GM23338 (cell line): ENCODE measurements at regions not wholly inside any gene's neighbourhood (a gene's known extent, or its start where the extent isn't known, plus 50 kb on each side); places are given as distances from the start of the nearest gene placed in this dataset.

Source experiments
- ATAC-seq: fragments of 200-7000 bp; cut with Tn5 transposase; 3 replicates; pipeline ENCODE4 v1.9.1; 2020
- DNase-seq: peaks from one replicate; pipeline ENCODE4 v3.0.0-alpha.2; 2015; ENCODE audit warnings: low spot score
- H2AFZ ChIP-seq: fragments of 200-600 bp; sonication (generic); 2 replicates; pipeline ENCODE4 v1.8.0; 2016; ENCODE audit warnings: antibody characterized with exemption, mild to moderate bottlenecking, moderate library complexity
- H3F3A ChIP-seq: fragments of 200-600 bp; sonication (generic); replicated peaks from 2 replicates; pipeline ENCODE4 v1.8.0; 2017; ENCODE audit warnings: antibody characterized with exemption, mixed run types, low read depth
- H3K27ac ChIP-seq: fragments of 200-600 bp; sonication (generic); 2 replicates; pipeline ENCODE4 v1.6.1; 2016; ENCODE audit warnings: low read depth
- H3K27me3 ChIP-seq: fragments of 200-600 bp; sonication (generic); 2 replicates; pipeline ENCODE4 v1.8.0; 2016; ENCODE audit warnings: mild to moderate bottlenecking, mixed run types, moderate library complexity; ENCODE audit not compliant: insufficient read depth
- H3K36me3 ChIP-seq: fragments of 200-600 bp; sonication (generic); 2 replicates; pipeline ENCODE4 v1.8.0; 2016; ENCODE audit warnings: mild to moderate bottlenecking; ENCODE audit not compliant: insufficient read depth
- H3K4me1 ChIP-seq: fragments of 200-600 bp; sonication (generic); 2 replicates; pipeline ENCODE4 v1.8.0; 2016; ENCODE audit warnings: mild to moderate bottlenecking, moderate library complexity; ENCODE audit not compliant: insufficient read depth
- H3K4me2 ChIP-seq: fragments of 200-600 bp; sonication (generic); 2 replicates; pipeline ENCODE4 v1.7.1; 2017; ENCODE audit warnings: mixed run types
- H3K4me3 ChIP-seq: fragments of 200-600 bp; sonication (generic); 2 replicates; pipeline ENCODE4 v1.6.1; 2016; ENCODE audit warnings: mixed run types
- H3K79me2 ChIP-seq: fragments of 200-600 bp; sonication (generic); replicated peaks from 2 replicates; pipeline ENCODE4 v1.8.0; 2017; ENCODE audit warnings: mild to moderate bottlenecking; ENCODE audit not compliant: insufficient read depth
- H3K9me2 ChIP-seq: fragments of 200-600 bp; sonication (generic); 2 replicates; pipeline ENCODE4 v1.8.0; 2017; ENCODE audit not compliant: insufficient read depth
- H4K20me1 ChIP-seq: fragments of 200-600 bp; sonication (generic); replicated peaks from 2 replicates; pipeline ENCODE4 v1.8.0; 2017; ENCODE audit warnings: mild to moderate bottlenecking; ENCODE audit not compliant: insufficient read depth
- H3K27ac Mint-ChIP-seq: 2 replicates; pipeline ENCODE4 v1.8.0; 2020; ENCODE audit warnings: inconsistent platforms, mild to moderate bottlenecking, moderate library complexity, mixed read lengths
- H3K27me3 Mint-ChIP-seq: 3 replicates; pipeline ENCODE4 v1.8.0; 2022; ENCODE audit warnings: low read depth, mild to moderate bottlenecking, moderate library complexity, mixed read lengths, inconsistent platforms; ENCODE audit not compliant: insufficient read depth, poor library complexity
- H3K36me3 Mint-ChIP-seq: 3 replicates; pipeline ENCODE4 v1.8.0; 2021; ENCODE audit warnings: low read depth, mild to moderate bottlenecking, inconsistent platforms, moderate library complexity, mixed read lengths
- H3K4me1 Mint-ChIP-seq: 3 replicates; pipeline ENCODE4 v1.8.0; 2020; ENCODE audit warnings: mild to moderate bottlenecking, inconsistent platforms, mixed read lengths
- H3K4me3 Mint-ChIP-seq: 3 replicates; pipeline ENCODE4 v1.8.0; 2021; ENCODE audit warnings: moderate library complexity, mild to moderate bottlenecking, inconsistent platforms, mixed read lengths
- H3K9me3 Mint-ChIP-seq: 3 replicates; pipeline ENCODE4 v1.8.0; 2020; ENCODE audit warnings: moderate library complexity, mild to moderate bottlenecking, inconsistent platforms, mixed read lengths
- CREB1 ChIP-seq: fragments of 250-450 bp; sonication (Bioruptor Pico); IDR thresholded peaks from 2 replicates; pipeline ENCODE4 v1.5.0; 2020; ENCODE audit warnings: low read depth, mild to moderate bottlenecking, moderate library complexity
- CTCF ChIP-seq, 2 experiments: fragments of 200-600 bp in 1 of 2; sonication (generic) in 1 of 2; conservative IDR thresholded peaks; 2 replicates each; pipeline versions ENCODE4 v1.5.1 to v1.6.1; 2016 to 2017; ENCODE audit warnings: antibody characterized with exemption in 2 of 2, low read depth in 2 of 2, mild to moderate bottlenecking in 2 of 2, moderate library complexity in 1 of 2
- EZH2 ChIP-seq: fragments of 200-600 bp; sonication (generic); IDR thresholded peaks from one replicate; pipeline ENCODE4 v1.8.0; 2017; ENCODE audit warnings: antibody characterized with exemption, mild to moderate bottlenecking, low read depth; ENCODE audit not compliant: unreplicated experiment
- EZH2phosphoT487 ChIP-seq: fragments of 200-600 bp; sonication (generic); IDR thresholded peaks from one replicate; pipeline ENCODE4 v1.8.1; 2018; ENCODE audit warnings: antibody characterized with exemption; ENCODE audit not compliant: unreplicated experiment
- JUNB ChIP-seq: IDR thresholded peaks from one replicate; pipeline ENCODE4 v1.6.1; 2016; ENCODE audit warnings: antibody characterized with exemption; ENCODE audit not compliant: unreplicated experiment
- NANOG ChIP-seq: IDR thresholded peaks from 2 replicates; pipeline ENCODE4 v1.6.1; 2016; ENCODE audit warnings: antibody characterized with exemption, borderline replicate concordance
- POLR2AphosphoS5 ChIP-seq: IDR thresholded peaks from 2 replicates; pipeline ENCODE4 v1.6.1; 2016; ENCODE audit warnings: antibody characterized with exemption, low read depth
- STAT1 ChIP-seq: IDR thresholded peaks from one replicate; pipeline ENCODE4 v1.6.1; 2016; ENCODE audit warnings: antibody characterized with exemption; ENCODE audit not compliant: unreplicated experiment
- ZNF114 ChIP-seq: fragments of 250-450 bp; sonication (Bioruptor Pico); IDR thresholded peaks from 2 replicates; pipeline ENCODE4 v1.5.0; 2020; ENCODE audit warnings: mild to moderate bottlenecking, moderate library complexity
- ZNF331 ChIP-seq: fragments of 250-450 bp; sonication (Bioruptor Pico); IDR thresholded peaks from 2 replicates; pipeline ENCODE4 v1.5.0; 2020; ENCODE audit warnings: low read depth, mild to moderate bottlenecking, moderate library complexity
- ZNF462 ChIP-seq: fragments of 250-450 bp; sonication (Bioruptor Pico); IDR thresholded peaks from 2 replicates; pipeline ENCODE4 v1.5.0; 2020; ENCODE audit warnings: mild to moderate bottlenecking, moderate library complexity
- TF ChIP-seq, protein P1 (sequence below): IDR thresholded peaks from 2 replicates; pipeline ENCODE4 v1.6.1; 2016; ENCODE audit warnings: antibody characterized with exemption
- TF ChIP-seq, protein P2 (sequence below): IDR thresholded peaks from one replicate; pipeline ENCODE4 v1.6.1; 2018; ENCODE audit warnings: antibody characterized with exemption; ENCODE audit not compliant: unreplicated experiment

GRCh38 chr18:70414315-70414900 is 125.6 kb downstream of the SOCS6 start:
- no peak for ATAC-seq
- H3K4me2 ChIP-seq = no peak overlapping the region

More at GRCh38 chr18:70414315-70414900, 125.6 kb downstream of the SOCS6 start:
- Histone ChIP-seq H3K4me1 (no peaks in the 10 kb centered on the region), H3K4me3 (no peak overlapping the region), H3K27ac (no peak overlapping the region), H2AFZ (no peak overlapping the region), H3K36me3 (no peaks in the 10 kb centered on the region), H3K9me2 (no peaks in the 10 kb centered on the region), H3K79me2 (no peaks in the 10 kb centered on the region), H4K20me1 (no peaks in the 10 kb centered on the region), H3K27me3 (no peaks in the 10 kb centered on the region), H3F3A (no peaks in the 10 kb centered on the region)
- no peak overlapping the region for H3K4me3 Mint-ChIP-seq
- H3K27me3 Mint-ChIP-seq = peaks cover 1% of the 10 kb centered on the region
- no peak for DNase-seq
- no peak overlapping the region for H3K27ac Mint-ChIP-seq
- H3K9me3 Mint-ChIP-seq = no peaks in the 10 kb centered on the region
- H3K36me3 Mint-ChIP-seq = no peaks in the 10 kb centered on the region
- TF ChIP-seq CTCF (conservative IDR thresholded peaks at IDR 0.05; ENCODE audit: low read depth in 2 of 2) = no peak
- TF ChIP-seq ZNF114 (CRISPR knock-in tag) = no peak
- no peak for TF ChIP-seq NANOG
- TF ChIP-seq JUNB = no peak
- TF ChIP-seq STAT1 = no peak
- TF ChIP-seq, protein P1, sequence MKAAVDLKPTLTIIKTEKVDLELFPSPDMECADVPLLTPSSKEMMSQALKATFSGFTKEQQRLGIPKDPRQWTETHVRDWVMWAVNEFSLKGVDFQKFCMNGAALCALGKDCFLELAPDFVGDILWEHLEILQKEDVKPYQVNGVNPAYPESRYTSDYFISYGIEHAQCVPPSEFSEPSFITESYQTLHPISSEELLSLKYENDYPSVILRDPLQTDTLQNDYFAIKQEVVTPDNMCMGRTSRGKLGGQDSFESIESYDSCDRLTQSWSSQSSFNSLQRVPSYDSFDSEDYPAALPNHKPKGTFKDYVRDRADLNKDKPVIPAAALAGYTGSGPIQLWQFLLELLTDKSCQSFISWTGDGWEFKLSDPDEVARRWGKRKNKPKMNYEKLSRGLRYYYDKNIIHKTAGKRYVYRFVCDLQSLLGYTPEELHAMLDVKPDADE = no peak
- TF ChIP-seq, protein P2, sequence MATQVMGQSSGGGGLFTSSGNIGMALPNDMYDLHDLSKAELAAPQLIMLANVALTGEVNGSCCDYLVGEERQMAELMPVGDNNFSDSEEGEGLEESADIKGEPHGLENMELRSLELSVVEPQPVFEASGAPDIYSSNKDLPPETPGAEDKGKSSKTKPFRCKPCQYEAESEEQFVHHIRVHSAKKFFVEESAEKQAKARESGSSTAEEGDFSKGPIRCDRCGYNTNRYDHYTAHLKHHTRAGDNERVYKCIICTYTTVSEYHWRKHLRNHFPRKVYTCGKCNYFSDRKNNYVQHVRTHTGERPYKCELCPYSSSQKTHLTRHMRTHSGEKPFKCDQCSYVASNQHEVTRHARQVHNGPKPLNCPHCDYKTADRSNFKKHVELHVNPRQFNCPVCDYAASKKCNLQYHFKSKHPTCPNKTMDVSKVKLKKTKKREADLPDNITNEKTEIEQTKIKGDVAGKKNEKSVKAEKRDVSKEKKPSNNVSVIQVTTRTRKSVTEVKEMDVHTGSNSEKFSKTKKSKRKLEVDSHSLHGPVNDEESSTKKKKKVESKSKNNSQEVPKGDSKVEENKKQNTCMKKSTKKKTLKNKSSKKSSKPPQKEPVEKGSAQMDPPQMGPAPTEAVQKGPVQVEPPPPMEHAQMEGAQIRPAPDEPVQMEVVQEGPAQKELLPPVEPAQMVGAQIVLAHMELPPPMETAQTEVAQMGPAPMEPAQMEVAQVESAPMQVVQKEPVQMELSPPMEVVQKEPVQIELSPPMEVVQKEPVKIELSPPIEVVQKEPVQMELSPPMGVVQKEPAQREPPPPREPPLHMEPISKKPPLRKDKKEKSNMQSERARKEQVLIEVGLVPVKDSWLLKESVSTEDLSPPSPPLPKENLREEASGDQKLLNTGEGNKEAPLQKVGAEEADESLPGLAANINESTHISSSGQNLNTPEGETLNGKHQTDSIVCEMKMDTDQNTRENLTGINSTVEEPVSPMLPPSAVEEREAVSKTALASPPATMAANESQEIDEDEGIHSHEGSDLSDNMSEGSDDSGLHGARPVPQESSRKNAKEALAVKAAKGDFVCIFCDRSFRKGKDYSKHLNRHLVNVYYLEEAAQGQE = no peak
- TF ChIP-seq CREB1 = no peak
- TF ChIP-seq ZNF462 = no peak
- no peak for TF ChIP-seq EZH2
- no peak for TF ChIP-seq EZH2phosphoT487
- no peak for TF ChIP-seq ZNF331 (CRISPR knock-in tag)
- no peak for TF ChIP-seq POLR2AphosphoS5
- H3K4me1 Mint-ChIP-seq = no peaks in the 10 kb centered on the region
